Uterus (tissue), 2 donors: ENCODE measurements at regions not wholly inside any gene's neighbourhood (a gene's known extent, or its start where the extent isn't known, plus 50 kb on each side); places are given as distances from the start of the nearest gene placed in this dataset.

Source experiments
- POLR2A ChIP-seq, 2 donors: fragments of 450-650 bp; IDR thresholded peaks; one replicate each; pipeline ENCODE4 v1.6.1; 2016; ENCODE audit warnings: antibody characterized with exemption in 2 of 2, mild to moderate bottlenecking in 1 of 2, moderate library complexity in 1 of 2
- TF ChIP-seq, protein P1 (sequence below), 4 experiments: fragments of 200-600 bp in 2 of 4; fragments of 450-650 bp in 2 of 4; sonication (generic) in 2 of 4; IDR thresholded peaks; one replicate each; pipeline ENCODE4 v1.5.1; 2016 to 2019; ENCODE audit warnings: antibody characterized with exemption in 4 of 4, mild to moderate bottlenecking in 2 of 4, moderate library complexity in 1 of 4

DNA sequence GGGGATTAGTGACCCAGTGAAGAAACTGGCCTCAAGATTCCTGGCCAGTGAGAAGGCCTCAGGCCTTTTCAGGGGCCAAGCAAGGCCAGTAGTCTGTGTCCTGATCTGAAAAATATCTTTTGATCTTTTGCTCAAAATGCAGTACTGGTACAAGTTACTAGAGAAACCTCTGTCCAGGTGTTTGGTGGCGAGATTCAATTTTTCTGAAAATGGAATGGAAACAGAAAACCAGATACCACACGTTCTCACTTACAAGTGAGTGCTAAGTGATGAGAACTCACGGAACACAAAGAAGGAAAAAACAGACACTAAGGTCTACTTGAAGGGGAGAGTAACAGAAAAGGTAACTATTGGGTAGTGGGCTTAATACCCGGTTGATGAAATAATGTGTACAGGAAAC is 463.4 kb downstream of the ZIC1 start:
- TF ChIP-seq, protein P1, sequence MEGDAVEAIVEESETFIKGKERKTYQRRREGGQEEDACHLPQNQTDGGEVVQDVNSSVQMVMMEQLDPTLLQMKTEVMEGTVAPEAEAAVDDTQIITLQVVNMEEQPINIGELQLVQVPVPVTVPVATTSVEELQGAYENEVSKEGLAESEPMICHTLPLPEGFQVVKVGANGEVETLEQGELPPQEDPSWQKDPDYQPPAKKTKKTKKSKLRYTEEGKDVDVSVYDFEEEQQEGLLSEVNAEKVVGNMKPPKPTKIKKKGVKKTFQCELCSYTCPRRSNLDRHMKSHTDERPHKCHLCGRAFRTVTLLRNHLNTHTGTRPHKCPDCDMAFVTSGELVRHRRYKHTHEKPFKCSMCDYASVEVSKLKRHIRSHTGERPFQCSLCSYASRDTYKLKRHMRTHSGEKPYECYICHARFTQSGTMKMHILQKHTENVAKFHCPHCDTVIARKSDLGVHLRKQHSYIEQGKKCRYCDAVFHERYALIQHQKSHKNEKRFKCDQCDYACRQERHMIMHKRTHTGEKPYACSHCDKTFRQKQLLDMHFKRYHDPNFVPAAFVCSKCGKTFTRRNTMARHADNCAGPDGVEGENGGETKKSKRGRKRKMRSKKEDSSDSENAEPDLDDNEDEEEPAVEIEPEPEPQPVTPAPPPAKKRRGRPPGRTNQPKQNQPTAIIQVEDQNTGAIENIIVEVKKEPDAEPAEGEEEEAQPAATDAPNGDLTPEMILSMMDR (IDR thresholded peaks at IDR 0.05): no peak
- no peak for TF ChIP-seq POLR2A (IDR thresholded peaks at IDR 0.05)
